Fibroblast of peridontal ligament (primary cell): ENCODE measurements at regions not wholly inside any gene's neighbourhood (a gene's known extent, or its start where the extent isn't known, plus 50 kb on each side); places are given as distances from the start of the nearest gene placed in this dataset.
A peak's percentile ranks its signal among the peaks of the same experiment; 100 is the strongest.
"Not testable (repeated sequence)": the region's sequence is repeated elsewhere in the genome, so short reads cannot be mapped to it uniquely, and the experiment has no call there.

Experiments used
- DNase-seq: peaks from one replicate; pipeline ENCODE4 v3.0.0-alpha.2; 2010; ENCODE audit errors: extremely low read depth

- no peak for DNase-seq
Measured at GRCh38 chr5:174553556-174553955, 170.8 kb upstream of the MSX2 start.

GRCh38 chr5:174555726-174556125 lies 168.7 kb upstream of the MSX2 start:
- DNase-seq = no peak

- DNase-seq = no peak
Measured at GRCh38 chr5:174556756-174557155, 167.6 kb upstream of the MSX2 start.

- no peak for DNase-seq
Measured at GRCh38 chr5:174558190-174558589, 166.2 kb upstream of the MSX2 start.

- peak; percentile 61 for DNase-seq
Measured at GRCh38 chr5:174559141-174559540, 165.2 kb upstream of the MSX2 start.

GRCh38 chr5:174559566-174560090 lies 164.8 kb upstream of the MSX2 start:
- DNase-seq = no peak

GRCh38 chr5:174560861-174561260 lies 163.5 kb upstream of the MSX2 start:
- no peak for DNase-seq

- not testable (repeated sequence) for DNase-seq
Measured at GRCh38 chr5:174563040-174563439, 161.3 kb upstream of the MSX2 start.

- DNase-seq = peak; percentile 8
Measured at GRCh38 chr5:174563899-174564298, 160.5 kb upstream of the MSX2 start.

- DNase-seq = no peak
Measured at GRCh38 chr5:174567506-174568141, 156.8 kb upstream of the MSX2 start.

- no peak for DNase-seq
Measured at GRCh38 chr5:174570662-174571061, 153.7 kb upstream of the MSX2 start.

GRCh38 chr5:174571662-174572397 lies 152.6 kb upstream of the MSX2 start:
- DNase-seq = peak; percentile 94

- DNase-seq = no peak
Measured at GRCh38 chr5:174572591-174572990, 151.8 kb upstream of the MSX2 start.

GRCh38 chr5:174573221-174573994 lies 151.0 kb upstream of the MSX2 start:
- no peak for DNase-seq

GRCh38 chr5:174575043-174575442 lies 149.3 kb upstream of the MSX2 start:
- DNase-seq = no peak

GRCh38 chr5:174576042-174576441 lies 148.3 kb upstream of the MSX2 start:
- DNase-seq = no peak

GRCh38 chr5:174581479-174581878 lies 142.9 kb upstream of the MSX2 start:
- DNase-seq = no peak

GRCh38 chr5:174581894-174582293 lies 142.5 kb upstream of the MSX2 start:
- DNase-seq = no peak

- no peak for DNase-seq
Measured at GRCh38 chr5:174583071-174583470, 141.3 kb upstream of the MSX2 start.

GRCh38 chr5:174585472-174585871 lies 138.9 kb upstream of the MSX2 start:
- no peak for DNase-seq

- not testable (repeated sequence) for DNase-seq
Measured at GRCh38 chr5:174586163-174586562, 138.2 kb upstream of the MSX2 start.

- DNase-seq = no peak
Measured at GRCh38 chr5:174589011-174589410, 135.4 kb upstream of the MSX2 start.

- no peak for DNase-seq
Measured at GRCh38 chr5:174589599-174589998, 134.8 kb upstream of the MSX2 start.
